NB4 (cell line): ENCODE measurements at regions not wholly inside any gene's neighbourhood (a gene's known extent, or its start where the extent isn't known, plus 50 kb on each side); places are given as distances from the start of the nearest gene placed in this dataset.

Experiments used
- CTCF ChIP-seq: IDR thresholded peaks from one replicate; pipeline ENCODE4 v1.5.1; 2012; ENCODE audit warnings: low read depth, low read length
- MAX ChIP-seq: IDR thresholded peaks from 2 replicates; pipeline ENCODE4 v1.6.1; 2011; ENCODE audit warnings: low read depth, low read length
- MYC ChIP-seq: IDR thresholded peaks from 2 replicates; pipeline ENCODE4 v1.6.1; 2011; ENCODE audit warnings: low read depth, low read length
- POLR2A ChIP-seq: IDR thresholded peaks from 2 replicates; pipeline ENCODE4 v1.6.1; 2011; ENCODE audit warnings: mild to moderate bottlenecking; ENCODE audit not compliant: insufficient read length; ENCODE audit errors: extremely low read depth

- TF ChIP-seq MAX (no peak), CTCF (no peak), MYC (no peak), POLR2A (no peak)
Measured at GRCh38 chr5:176144508-176144907, 93.7 kb upstream of the SIMC1 start.
